Neural progenitor cell (in vitro differentiated cells): ENCODE measurements at regions not wholly inside any gene's neighbourhood (a gene's known extent, or its start where the extent isn't known, plus 50 kb on each side); places are given as distances from the start of the nearest gene placed in this dataset.

Source experiments
- DNase-seq: peaks from one replicate; pipeline ENCODE4 v3.0.0-alpha.2; 2016; ENCODE audit warnings: low spot score
- H2AFZ ChIP-seq: fragments of 200-600 bp; sonication (generic); replicated peaks from 2 replicates; pipeline ENCODE4 v1.6.1; 2016; ENCODE audit warnings: antibody characterized with exemption
- H3F3A ChIP-seq: fragments of 200-600 bp; sonication (generic); 2 replicates; pipeline ENCODE4 v1.6.1; 2016; ENCODE audit warnings: antibody characterized with exemption, low read depth
- H3K27ac ChIP-seq: fragments of 200-600 bp; sonication (generic); 2 replicates; pipeline ENCODE4 v1.5.1; 2016; ENCODE audit warnings: mild to moderate bottlenecking
- H3K27me3 ChIP-seq: fragments of 200-600 bp; sonication (generic); 2 replicates; pipeline ENCODE4 v1.6.1; 2016; ENCODE audit warnings: mild to moderate bottlenecking, moderate library complexity
- H3K36me3 ChIP-seq: fragments of 200-600 bp; sonication (generic); 2 replicates; pipeline ENCODE4 v1.5.1; 2016
- H3K4me1 ChIP-seq: fragments of 200-600 bp; sonication (generic); 2 replicates; pipeline ENCODE4 v1.6.1; 2016; ENCODE audit warnings: mixed run types
- H3K4me2 ChIP-seq: fragments of 200-600 bp; sonication (generic); 2 replicates; pipeline ENCODE4 v1.6.1; 2016
- H3K4me3 ChIP-seq: fragments of 200-600 bp; sonication (generic); 2 replicates; pipeline ENCODE4 v1.5.1; 2016
- H3K79me2 ChIP-seq: fragments of 200-600 bp; sonication (generic); 2 replicates; pipeline ENCODE4 v1.6.1; 2016; ENCODE audit warnings: low read depth
- H3K9ac ChIP-seq: fragments of 200-600 bp; sonication (generic); 2 replicates; pipeline ENCODE4 v1.6.1; 2016
- H3K9me3 ChIP-seq: fragments of 200-600 bp; sonication (generic); 2 replicates; pipeline ENCODE4 v1.5.1; 2016; ENCODE audit warnings: low read depth
- H4K20me1 ChIP-seq: fragments of 200-600 bp; sonication (generic); 2 replicates; pipeline ENCODE4 v1.6.1; 2016; ENCODE audit warnings: low read depth
- H3K27ac Mint-ChIP-seq: 3 replicates; pipeline ENCODE4 v1.8.0; 2021; ENCODE audit warnings: mixed read lengths
- H3K27me3 Mint-ChIP-seq: 2 replicates; pipeline ENCODE4 v1.8.0; 2022; ENCODE audit warnings: low read depth, mild to moderate bottlenecking, inconsistent platforms, moderate library complexity, mixed read lengths; ENCODE audit not compliant: insufficient read depth
- H3K36me3 Mint-ChIP-seq: 3 replicates; pipeline ENCODE4 v1.8.0; 2021; ENCODE audit warnings: mixed read lengths
- H3K4me1 Mint-ChIP-seq: 3 replicates; pipeline ENCODE4 v1.8.0; 2021; ENCODE audit warnings: mixed read lengths
- H3K4me3 Mint-ChIP-seq: 3 replicates; pipeline ENCODE4 v1.8.0; 2021; ENCODE audit warnings: mild to moderate bottlenecking, moderate library complexity, mixed read lengths
- H3K9me3 Mint-ChIP-seq: 3 replicates; pipeline ENCODE4 v1.8.0; 2020; ENCODE audit warnings: mixed read lengths
- CTCF ChIP-seq: fragments of 200-600 bp; sonication (generic); IDR thresholded peaks from 2 replicates; pipeline ENCODE4 v1.5.1; 2017; ENCODE audit warnings: antibody characterized with exemption, mild to moderate bottlenecking
- EZH2 ChIP-seq: fragments of 200-600 bp; sonication (generic); IDR thresholded peaks from 2 replicates; pipeline ENCODE4 v1.6.1; 2017; ENCODE audit warnings: antibody characterized with exemption, mild to moderate bottlenecking, moderate library complexity
- EZH2phosphoT487 ChIP-seq: fragments of 200-600 bp; sonication (generic); IDR thresholded peaks from 2 replicates; pipeline ENCODE4 v1.6.1; 2017; ENCODE audit warnings: antibody characterized with exemption

GRCh38 chr12:116489116-116489515, 70.1 kb upstream of the MAP1LC3B2 start:
- no peaks in the 10 kb centered on the region for H3K79me2 ChIP-seq
- no peaks in the 10 kb centered on the region for H3K4me1 ChIP-seq
- TF ChIP-seq CTCF (no peak), EZH2 (no peak), EZH2phosphoT487 (no peak)
- Mint-ChIP-seq H3K27ac (no peak overlapping the region), H3K4me3 (no peak overlapping the region), H3K9me3 (peaks cover 11% of the 10 kb centered on the region), H3K4me1 (no peaks in the 10 kb centered on the region), H3K27me3 (peaks cover 13% of the 10 kb centered on the region), H3K36me3 (no peaks in the 10 kb centered on the region)
- H3K4me3 ChIP-seq, result no peak overlapping the region
- H3K9ac ChIP-seq, result no peak overlapping the region
- H4K20me1 ChIP-seq, result no peaks in the 10 kb centered on the region
- H3K9me3 ChIP-seq, result no peaks in the 10 kb centered on the region
- no peak overlapping the region for H2AFZ ChIP-seq
- no peaks in the 10 kb centered on the region for H3K27me3 ChIP-seq
- no peaks in the 10 kb centered on the region for H3F3A ChIP-seq
- H3K36me3 ChIP-seq, result no peaks in the 10 kb centered on the region
- no peak overlapping the region for H3K4me2 ChIP-seq
- no peak overlapping the region for H3K27ac ChIP-seq
- no peak for DNase-seq

- Histone ChIP-seq H4K20me1 (no peaks in the 10 kb centered on the region), H3K9me3 (no peaks in the 10 kb centered on the region), H3K4me1 (peaks cover 4% of the 10 kb centered on the region), H3K79me2 (no peaks in the 10 kb centered on the region), H3K9ac (no peak overlapping the region), H3K4me2 (no peak overlapping the region), H3F3A (peaks cover 4% of the 10 kb centered on the region), H3K27ac (no peak overlapping the region), H3K27me3 (no peaks in the 10 kb centered on the region), H3K36me3 (no peaks in the 10 kb centered on the region), H3K4me3 (no peak overlapping the region), H2AFZ (no peak overlapping the region)
- TF ChIP-seq EZH2 (no peak), EZH2phosphoT487 (no peak), CTCF (no peak)
- H3K4me3 Mint-ChIP-seq, result no peak overlapping the region
- H3K27me3 Mint-ChIP-seq, result peaks cover 13% of the 10 kb centered on the region
- H3K4me1 Mint-ChIP-seq, result no peaks in the 10 kb centered on the region
- H3K27ac Mint-ChIP-seq, result no peak overlapping the region
- no peak for DNase-seq
- peaks cover 11% of the 10 kb centered on the region for H3K9me3 Mint-ChIP-seq
- no peaks in the 10 kb centered on the region for H3K36me3 Mint-ChIP-seq
Measured at GRCh38 chr12:116490471-116490870, 68.7 kb upstream of the MAP1LC3B2 start.

GRCh38 chr12:116492703-116493324, 66.4 kb upstream of the MAP1LC3B2 start:
- Mint-ChIP-seq H3K27ac (peak overlapping the region; percentile 0), H3K9me3 (peaks cover 5% of the 10 kb centered on the region), H3K36me3 (no peaks in the 10 kb centered on the region), H3K4me3 (no peak overlapping the region), H3K4me1 (peaks cover 3% of the 10 kb centered on the region), H3K27me3 (peaks cover 15% of the 10 kb centered on the region)
- TF ChIP-seq EZH2, result no peak
- TF ChIP-seq EZH2phosphoT487, result no peak
- TF ChIP-seq CTCF, result no peak
- Histone ChIP-seq H2AFZ (no peak overlapping the region), H3K27ac (no peak overlapping the region), H3K79me2 (no peaks in the 10 kb centered on the region), H3K27me3 (no peaks in the 10 kb centered on the region), H4K20me1 (no peaks in the 10 kb centered on the region), H3K4me1 (peaks cover 11% of the 10 kb centered on the region), H3K36me3 (no peaks in the 10 kb centered on the region), H3F3A (peaks cover 6% of the 10 kb centered on the region), H3K9me3 (no peaks in the 10 kb centered on the region), H3K4me3 (no peak overlapping the region), H3K4me2 (no peak overlapping the region), H3K9ac (no peak overlapping the region)
- DNase-seq, result no peak
